Right lobe of liver (tissue), 4 donors: ENCODE measurements at regions not wholly inside any gene's neighbourhood (a gene's known extent, or its start where the extent isn't known, plus 50 kb on each side); places are given as distances from the start of the nearest gene placed in this dataset.

ENCODE experiments used
- POLR2A ChIP-seq: fragments of 450-650 bp; IDR thresholded peaks from one replicate; pipeline ENCODE4 v1.6.1; 2017; ENCODE audit warnings: antibody characterized with exemption, mild to moderate bottlenecking
- TF ChIP-seq, protein P1 (sequence below), 4 donors: fragments of 200-600 bp in 3 of 4; fragments of 450-650 bp in 1 of 4; IDR thresholded peaks; one replicate each; pipeline versions ENCODE4 v1.5.1 to v1.8.0; 2016 to 2022; ENCODE audit warnings: antibody characterized with exemption in 4 of 4, mild to moderate bottlenecking in 2 of 4
- donor health status: DM: no; HTN: no; CAD: no.
- donor health status: DM: no; HTN: no; CAD: no.
- donor health status: DM: no; HTN: yes; CAD: no.

DNA sequence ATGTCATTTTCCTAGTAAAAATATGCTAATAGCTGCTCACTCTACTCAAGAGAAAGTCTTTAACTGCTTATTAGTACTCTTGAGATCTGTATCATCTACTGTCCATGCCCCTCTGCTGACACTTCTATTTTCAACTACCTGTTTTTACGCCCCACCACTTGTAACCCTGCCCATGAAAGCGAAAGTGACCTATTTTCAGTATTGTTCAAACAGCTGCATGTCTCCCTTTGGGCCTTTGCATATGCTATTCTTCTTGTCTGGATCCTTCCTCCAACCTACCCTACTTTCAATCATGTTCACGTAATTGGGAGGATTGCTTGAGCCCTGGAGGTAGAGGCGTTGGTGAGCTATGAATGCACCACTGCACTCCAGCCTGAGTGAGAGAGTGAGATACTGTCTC is 1481.3 kb downstream of the GATA3 start:
- TF ChIP-seq, protein P1, sequence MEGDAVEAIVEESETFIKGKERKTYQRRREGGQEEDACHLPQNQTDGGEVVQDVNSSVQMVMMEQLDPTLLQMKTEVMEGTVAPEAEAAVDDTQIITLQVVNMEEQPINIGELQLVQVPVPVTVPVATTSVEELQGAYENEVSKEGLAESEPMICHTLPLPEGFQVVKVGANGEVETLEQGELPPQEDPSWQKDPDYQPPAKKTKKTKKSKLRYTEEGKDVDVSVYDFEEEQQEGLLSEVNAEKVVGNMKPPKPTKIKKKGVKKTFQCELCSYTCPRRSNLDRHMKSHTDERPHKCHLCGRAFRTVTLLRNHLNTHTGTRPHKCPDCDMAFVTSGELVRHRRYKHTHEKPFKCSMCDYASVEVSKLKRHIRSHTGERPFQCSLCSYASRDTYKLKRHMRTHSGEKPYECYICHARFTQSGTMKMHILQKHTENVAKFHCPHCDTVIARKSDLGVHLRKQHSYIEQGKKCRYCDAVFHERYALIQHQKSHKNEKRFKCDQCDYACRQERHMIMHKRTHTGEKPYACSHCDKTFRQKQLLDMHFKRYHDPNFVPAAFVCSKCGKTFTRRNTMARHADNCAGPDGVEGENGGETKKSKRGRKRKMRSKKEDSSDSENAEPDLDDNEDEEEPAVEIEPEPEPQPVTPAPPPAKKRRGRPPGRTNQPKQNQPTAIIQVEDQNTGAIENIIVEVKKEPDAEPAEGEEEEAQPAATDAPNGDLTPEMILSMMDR (IDR thresholded peaks at IDR 0.05) = no peak
- TF ChIP-seq POLR2A = no peak
